NCI-H82 treated with DMSO at 0.1 percent for 48 hours (cell line): ENCODE measurements at regions not wholly inside any gene's neighbourhood (a gene's known extent, or its start where the extent isn't known, plus 50 kb on each side); places are given as distances from the start of the nearest gene placed in this dataset.

Experiments used
- DNase-seq: peaks from one replicate; lab custom pipeline; 2025; ENCODE audit not compliant: unreplicated experiment; lab: John Stamatoyannopoulos, UW

GRCh38 chr9:126235336-126236243, 91.0 kb upstream of the MVB12B start:
- no peak for DNase-seq

GRCh38 chr9:126236273-126236672, 90.4 kb upstream of the MVB12B start:
- no peak for DNase-seq

- DNase-seq, result no peak
Observed at GRCh38 chr9:126238415-126238814, 88.2 kb upstream of the MVB12B start.

- no peak for DNase-seq
Observed at GRCh38 chr9:126239515-126239914, 87.1 kb upstream of the MVB12B start.

GRCh38 chr9:126240835-126241234, 85.8 kb upstream of the MVB12B start:
- DNase-seq, result no peak

GRCh38 chr9:126248680-126249079, 77.9 kb upstream of the MVB12B start:
- DNase-seq, result no peak

GRCh38 chr9:126261584-126262356, 64.9 kb upstream of the MVB12B start:
- no peak for DNase-seq

GRCh38 chr9:126262738-126263137, 63.9 kb upstream of the MVB12B start:
- DNase-seq, result no peak

GRCh38 chr9:126270556-126270955, 56.1 kb upstream of the MVB12B start:
- no peak for DNase-seq

- DNase-seq, result no peak
Observed at GRCh38 chr9:126275386-126276001, 51.1 kb upstream of the MVB12B start.

- DNase-seq, result peak; percentile 96
Observed at GRCh38 chr9:126276056-126276728, 50.4 kb upstream of the MVB12B start.
